Stimulated activated CD8-positive, alpha-beta memory T cell treated with anti-CD3 and anti-CD28 coated beads, Interleukin-15, amount 100 ng/mL, for 1 hour (primary cell): ENCODE measurements at regions not wholly inside any gene's neighbourhood (a gene's known extent, or its start where the extent isn't known, plus 50 kb on each side); places are given as distances from the start of the nearest gene placed in this dataset.
"Not testable (repeated sequence)": the region's sequence is repeated elsewhere in the genome, so short reads cannot be mapped to it uniquely, and the experiment has no call there.

Experiments used
- DNase-seq: peaks from one replicate; pipeline ENCODE4 v3.0.0-alpha.2; 2020; ENCODE audit warnings: low read depth

GRCh38 chr18:73101491-73101890 is 233.7 kb upstream of the NETO1 start:
- not testable (repeated sequence) for DNase-seq

- no peak for DNase-seq
These were observed 232.0 kb upstream of the NETO1 start for GRCh38 chr18:73099759-73100158.

GRCh38 chr18:73093687-73094250 is 226.0 kb upstream of the NETO1 start:
- no peak for DNase-seq

DNA sequence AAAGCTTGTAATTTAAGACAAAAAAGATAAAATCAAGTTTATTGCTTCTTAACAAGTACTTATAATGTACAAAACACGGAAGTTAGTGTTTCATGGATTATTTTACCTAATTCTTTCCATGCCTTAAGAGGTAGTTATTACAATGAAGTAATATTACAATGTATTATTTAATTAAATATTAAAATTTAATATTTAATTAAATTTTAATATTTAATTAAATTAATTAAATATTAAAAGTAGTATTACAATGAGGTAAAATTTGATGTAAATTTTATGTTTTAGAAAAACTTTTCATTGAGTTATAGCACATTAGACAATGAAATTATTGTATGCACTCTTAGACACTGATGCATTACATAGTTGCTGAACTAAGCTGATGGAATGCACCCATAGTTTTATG is 220.7 kb upstream of the NETO1 start:
- no peak for DNase-seq

- no peak for DNase-seq
These were observed 219.6 kb upstream of the NETO1 start for GRCh38 chr18:73087282-73087977.

DNA sequence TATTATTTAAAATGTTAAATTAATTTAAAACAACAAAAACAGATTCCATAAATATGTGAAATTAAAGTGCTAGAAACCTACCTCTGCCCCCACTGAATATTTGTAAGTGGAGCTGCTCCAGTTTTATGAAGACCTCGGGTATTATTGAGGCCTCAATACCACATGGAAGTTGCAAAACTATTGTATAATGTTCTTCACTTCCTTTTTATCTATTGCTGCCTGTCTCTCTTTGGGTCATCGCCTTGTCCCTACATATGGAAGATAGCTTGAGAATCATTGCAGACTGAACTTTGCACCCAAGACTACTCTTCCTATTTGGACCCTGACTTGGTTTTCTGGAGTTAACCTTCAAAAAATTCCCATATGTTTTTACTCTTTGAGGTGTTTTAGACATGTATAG is 212.1 kb upstream of the NETO1 start:
- DNase-seq: no peak

DNA sequence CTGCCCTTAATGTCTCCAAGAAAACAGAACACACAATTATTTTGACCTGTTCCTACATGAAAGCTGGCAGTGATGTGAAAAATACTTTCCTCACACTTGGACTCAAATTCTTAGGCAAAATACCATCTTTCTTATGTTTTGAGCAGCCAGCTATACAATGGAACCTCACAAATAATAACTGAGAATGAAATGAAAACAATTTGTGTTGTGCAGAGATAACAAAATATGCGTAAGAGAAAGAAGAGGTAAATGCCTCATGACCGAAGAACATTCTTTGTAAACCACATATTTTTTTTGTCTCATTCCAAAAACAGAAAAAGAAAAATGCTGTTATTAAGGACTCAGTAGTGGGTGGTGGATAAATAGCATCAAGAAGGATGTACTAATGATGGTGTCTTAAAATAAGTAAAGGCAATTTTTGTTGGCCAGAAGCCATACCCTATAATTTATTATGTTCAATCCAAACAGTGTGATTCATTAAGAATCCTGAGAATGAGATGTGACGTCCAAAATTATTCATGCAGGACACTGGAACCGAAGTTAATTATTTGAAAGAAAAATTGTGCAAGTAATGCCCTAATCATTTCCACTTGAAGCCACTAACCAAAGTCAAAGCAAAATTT is 193.0 kb upstream of the NETO1 start:
- no peak for DNase-seq

GRCh38 chr18:73059280-73059679 is 191.5 kb upstream of the NETO1 start:
- DNase-seq: no peak

- DNase-seq: no peak
These were observed 179.9 kb upstream of the NETO1 start for GRCh38 chr18:73047688-73048087.

- no peak for DNase-seq
These were observed 177.2 kb upstream of the NETO1 start for GRCh38 chr18:73045037-73045436.

DNA sequence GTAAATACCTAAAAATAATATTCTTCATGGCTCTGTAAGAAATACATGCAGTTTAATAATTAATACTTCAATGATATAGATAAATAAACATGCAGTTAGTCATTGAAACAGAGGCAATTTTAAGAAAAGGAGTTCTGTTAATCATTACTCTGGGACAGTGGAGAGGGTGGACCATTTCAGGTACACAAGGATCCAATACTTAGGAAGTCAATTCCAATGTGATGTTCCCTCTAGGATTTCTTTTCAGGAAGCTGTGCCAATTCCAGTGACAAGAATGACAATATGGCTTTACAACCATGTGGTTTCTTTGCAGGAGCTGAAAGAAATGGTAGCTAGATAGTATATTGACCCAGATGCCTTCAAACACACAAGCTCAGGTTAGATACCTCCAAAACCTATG is 175.8 kb upstream of the NETO1 start:
- DNase-seq: no peak

GRCh38 chr18:73043211-73043610 is 175.4 kb upstream of the NETO1 start:
- DNase-seq: no peak

GRCh38 chr18:73040247-73040646 is 172.5 kb upstream of the NETO1 start:
- no peak for DNase-seq

DNA sequence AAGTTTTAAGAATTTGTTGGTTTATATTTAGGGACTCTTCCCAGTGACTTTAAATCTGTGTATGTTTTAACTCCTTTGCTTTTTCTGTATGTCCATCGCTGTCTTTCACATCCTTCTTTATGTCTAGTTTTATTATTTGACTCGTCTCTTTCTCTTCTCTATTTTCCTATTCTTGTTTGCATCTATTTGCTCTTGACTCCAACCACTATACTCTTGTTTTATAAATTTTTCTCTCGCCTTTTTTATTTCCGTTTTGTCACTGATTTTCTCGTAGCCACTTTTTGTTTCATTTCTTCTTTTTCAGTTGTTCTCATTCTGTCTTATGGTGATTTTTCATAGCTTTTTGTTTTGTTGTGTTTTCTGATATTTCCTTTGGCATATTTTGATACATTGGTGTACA is 170.5 kb upstream of the NETO1 start:
- no peak for DNase-seq

DNA sequence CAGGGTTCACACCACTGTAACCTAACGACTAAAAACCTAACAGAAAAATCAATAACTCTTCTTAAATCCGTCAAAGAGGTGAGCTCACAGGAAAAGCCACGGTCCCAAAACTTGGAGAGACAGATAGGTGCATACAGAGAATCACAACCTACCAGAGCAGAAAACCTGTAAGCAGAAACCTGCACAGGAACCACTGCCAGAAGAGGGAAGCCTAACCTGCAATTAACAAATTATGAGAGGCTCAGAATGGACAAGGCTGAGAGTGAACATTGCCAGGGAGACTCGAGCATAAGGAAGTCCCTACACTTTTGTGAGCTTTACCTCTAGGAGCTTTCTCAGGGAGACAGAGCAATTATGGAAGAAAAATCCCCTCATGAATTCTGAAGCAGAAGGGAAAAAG is 156.2 kb upstream of the NETO1 start:
- no peak for DNase-seq

GRCh38 chr18:73009691-73010090 is 141.9 kb upstream of the NETO1 start:
- no peak for DNase-seq

DNA sequence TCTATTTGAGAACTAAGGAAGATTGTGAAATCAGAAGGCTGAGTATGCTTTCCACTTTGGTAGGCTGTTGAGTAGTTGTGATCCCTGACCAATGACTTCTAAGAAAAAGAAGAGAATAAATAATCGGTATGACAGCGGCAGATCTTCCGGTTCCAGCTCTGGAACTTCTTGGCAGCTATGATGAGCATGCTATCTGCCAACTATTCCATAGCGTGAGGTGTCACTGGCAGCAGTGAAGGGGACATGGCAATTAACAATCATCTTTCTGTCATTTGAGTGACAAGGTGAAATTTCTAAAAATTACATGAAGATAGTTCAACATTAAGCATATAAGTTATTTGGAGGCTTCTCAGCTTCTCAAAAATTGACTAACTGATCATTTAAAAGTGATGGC is 140.1 kb upstream of the NETO1 start:
- no peak for DNase-seq

DNA sequence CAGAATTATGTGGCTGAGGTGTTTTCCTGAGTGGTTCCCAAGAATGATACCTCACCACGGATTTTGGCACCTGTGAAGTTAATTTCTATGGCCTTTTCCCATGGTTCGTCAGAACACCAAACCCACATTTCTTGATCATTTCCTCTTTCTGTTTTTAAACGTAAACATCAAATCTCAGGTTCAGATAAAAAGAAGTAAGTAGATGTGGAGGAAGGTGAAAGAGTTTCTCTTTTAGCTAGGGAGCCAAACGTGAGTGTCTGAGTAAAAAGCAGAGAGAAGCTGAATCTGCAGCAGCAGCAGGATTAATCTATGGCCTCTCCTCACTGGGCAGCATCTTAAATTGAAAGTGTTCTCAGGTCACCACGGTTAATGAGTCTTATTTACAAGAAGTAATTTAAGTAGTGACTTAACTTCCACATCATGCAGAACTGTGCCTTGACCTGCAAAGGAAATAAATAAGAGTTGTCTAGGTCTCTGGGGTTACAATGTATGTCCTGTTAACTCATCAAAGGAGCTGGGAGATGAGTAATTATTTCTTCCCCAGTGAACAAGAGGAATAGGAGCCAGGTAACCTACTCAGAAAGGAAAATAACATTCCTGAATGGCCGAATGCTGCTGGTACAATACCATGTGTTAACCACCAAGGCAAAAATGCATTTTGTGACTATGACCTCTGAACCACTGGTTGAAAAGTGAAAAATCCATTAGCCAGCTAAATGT is 139.6 kb upstream of the NETO1 start:
- no peak for DNase-seq

- no peak for DNase-seq
These were observed 138.5 kb upstream of the NETO1 start for GRCh38 chr18:73006331-73006730.

GRCh38 chr18:73004260-73004659 is 136.5 kb upstream of the NETO1 start:
- no peak for DNase-seq

DNA sequence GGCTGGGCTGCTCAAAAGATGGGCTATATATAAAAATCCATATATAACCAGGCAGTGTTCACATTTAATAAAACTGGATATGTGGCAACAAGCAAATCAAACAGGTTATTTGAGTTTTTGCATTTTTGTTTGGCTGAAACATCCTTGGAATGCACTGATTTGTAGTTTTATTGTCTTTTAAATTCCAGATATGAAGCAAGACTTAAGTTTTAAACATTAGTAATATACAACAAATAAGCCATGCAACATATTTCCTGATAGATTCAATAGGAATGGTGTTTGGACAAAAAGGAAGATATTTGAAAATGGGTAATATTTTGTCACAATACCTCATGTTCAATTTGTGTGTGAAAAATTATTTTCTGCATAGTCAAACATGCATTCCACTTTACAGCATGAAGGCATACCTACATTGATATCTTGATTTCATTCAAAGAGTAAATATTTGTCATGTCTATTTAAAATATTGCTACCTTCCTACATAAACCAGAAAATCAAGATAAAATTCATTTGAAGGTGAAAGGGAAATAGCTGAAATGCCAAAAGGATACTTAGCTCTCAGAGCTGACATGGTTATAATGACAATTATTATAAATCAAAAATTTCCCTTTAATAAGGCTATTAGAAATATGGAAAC is 132.3 kb upstream of the NETO1 start:
- no peak for DNase-seq

- no peak for DNase-seq
These were observed 127.8 kb upstream of the NETO1 start for GRCh38 chr18:72995558-72995957.

DNA sequence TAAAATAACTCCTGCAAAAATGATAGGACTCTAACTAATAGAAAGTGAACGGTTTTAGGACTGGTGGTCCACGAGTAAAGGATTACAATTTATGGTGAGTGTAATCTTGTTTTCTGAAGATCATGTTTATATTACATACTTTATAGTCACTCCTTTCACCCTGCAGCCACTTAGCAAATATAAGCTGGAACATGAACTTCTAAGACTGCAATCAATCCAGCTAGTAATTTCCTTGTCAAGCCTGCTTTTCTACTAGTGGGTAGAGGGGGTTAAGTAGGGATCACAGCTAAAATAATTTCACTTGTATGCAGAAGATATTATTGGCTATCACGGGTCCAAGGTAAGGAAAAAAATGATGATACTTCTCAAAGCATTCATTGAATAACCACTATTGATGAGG is 125.5 kb upstream of the NETO1 start:
- DNase-seq: no peak
